GM12892 (cell line): ENCODE measurements at regions not wholly inside any gene's neighbourhood (a gene's known extent, or its start where the extent isn't known, plus 50 kb on each side); places are given as distances from the start of the nearest gene placed in this dataset.

Source experiments
- POLR2A ChIP-seq: IDR thresholded peaks from 2 replicates; pipeline ENCODE4 v1.6.1; 2011; ENCODE audit warnings: low read depth, low read length, control low read depth
- POLR2AphosphoS5 ChIP-seq: IDR thresholded peaks from 2 replicates; pipeline ENCODE4 v1.6.1; 2011; ENCODE audit warnings: low read depth, low read length, control low read depth

DNA sequence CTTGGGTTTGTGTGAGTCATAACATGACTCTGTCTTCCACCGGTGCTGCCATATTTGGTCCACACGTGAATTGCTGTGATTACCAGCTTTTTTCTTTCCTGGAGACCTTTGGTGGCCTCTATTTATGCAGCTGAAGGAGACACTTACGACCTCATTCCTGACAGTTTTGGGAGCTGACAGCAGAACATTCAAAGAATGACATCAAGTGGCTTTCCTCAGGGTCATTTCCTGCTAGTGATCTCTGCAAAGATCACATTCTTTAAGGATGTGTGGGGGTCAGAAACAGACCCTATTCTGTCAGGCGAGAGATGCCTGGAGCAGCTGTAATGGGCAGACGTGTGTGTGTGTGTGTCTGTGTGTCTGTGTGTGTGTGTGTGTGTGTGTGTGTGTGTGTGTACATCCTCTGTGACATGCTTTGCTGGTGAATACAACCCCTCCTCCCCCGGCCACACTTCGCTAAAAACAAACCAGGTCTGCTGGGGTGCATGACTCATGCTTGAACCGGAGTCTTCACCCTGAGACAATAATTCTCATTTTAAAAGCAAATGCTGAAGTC lies 115.6 kb downstream of the TMEM170B start:
- TF ChIP-seq POLR2A (no peak), POLR2AphosphoS5 (no peak)
